ENCODE measurements at regions not wholly inside any gene's neighbourhood (a gene's known extent, or its start where the extent isn't known, plus 50 kb on each side); places are given as distances from the start of the nearest gene placed in this dataset.

- peak; percentile 8 for DNase-seq
These were observed 125.7 kb upstream of the SNTG2 start for GRCh38 chr2:824954-825353.

GRCh38 chr2:824524-824923 lies 126.1 kb upstream of the SNTG2 start:
- no peak for DNase-seq

- DNase-seq, result no peak
These were observed 129.1 kb upstream of the SNTG2 start for GRCh38 chr2:821546-821945.

GRCh38 chr2:819601-820000 lies 131.0 kb upstream of the SNTG2 start:
- DNase-seq, result no peak

- no peak for DNase-seq
These were observed 131.5 kb upstream of the SNTG2 start for GRCh38 chr2:819121-819520.

GRCh38 chr2:817336-818015 lies 133.2 kb upstream of the SNTG2 start:
- no peak for DNase-seq

- no peak for DNase-seq
These were observed 134.4 kb upstream of the SNTG2 start for GRCh38 chr2:816278-816677.

GRCh38 chr2:810397-810796 lies 133.2 kb upstream of the TMEM18 start:
- DNase-seq, result peak; percentile 5

GRCh38 chr2:807300-807699 lies 130.1 kb upstream of the TMEM18 start:
- DNase-seq, result no peak

- DNase-seq, result no peak
These were observed 128.5 kb upstream of the TMEM18 start for GRCh38 chr2:805664-806063.

- no peak for DNase-seq
These were observed 120.8 kb upstream of the TMEM18 start for GRCh38 chr2:797993-798392.

GRCh38 chr2:797556-797955 lies 120.3 kb upstream of the TMEM18 start:
- no peak for DNase-seq

- DNase-seq, result no peak
These were observed 119.2 kb upstream of the TMEM18 start for GRCh38 chr2:796141-796985.

- no peak for DNase-seq
These were observed 118.4 kb upstream of the TMEM18 start for GRCh38 chr2:795531-796041.

- DNase-seq, result no peak
These were observed 117.5 kb upstream of the TMEM18 start for GRCh38 chr2:794554-795241.

GRCh38 chr2:793236-793635 lies 116.0 kb upstream of the TMEM18 start:
- no peak for DNase-seq

GRCh38 chr2:792687-793086 lies 115.5 kb upstream of the TMEM18 start:
- no peak for DNase-seq

GRCh38 chr2:790634-791245 lies 113.5 kb upstream of the TMEM18 start:
- no peak for DNase-seq

GRCh38 chr2:790081-790480 lies 112.9 kb upstream of the TMEM18 start:
- DNase-seq, result no peak

GRCh38 chr2:789529-789928 lies 112.3 kb upstream of the TMEM18 start:
- no peak for DNase-seq

GRCh38 chr2:788227-789032 lies 111.2 kb upstream of the TMEM18 start:
- no peak for DNase-seq

GRCh38 chr2:784753-785152 lies 107.5 kb upstream of the TMEM18 start:
- no peak for DNase-seq
